A673 (cell line): ENCODE measurements at regions not wholly inside any gene's neighbourhood (a gene's known extent, or its start where the extent isn't known, plus 50 kb on each side); places are given as distances from the start of the nearest gene placed in this dataset.

Source experiments
- BruUV-seq: library from RNA; stranded (reverse); fragments of 400-500 nt; replicated peaks from 2 replicates; lab custom pipeline; 2021; lab: Mats Ljungman, UMichigan
- CTCF ChIA-PET: fragments of 300-600 bp; sonication (Branson Sonifier 250); formaldehyde crosslinking; loops from one replicate; lab custom pipeline; 2022; ENCODE audit warnings: antibody characterized with exemption; lab: Charles Lee
- POLR2A ChIA-PET: fragments of 300-600 bp; sonication (Branson Sonifier 250); formaldehyde crosslinking; loops from one replicate; lab custom pipeline; 2022; ENCODE audit warnings: antibody characterized with exemption; ENCODE audit not compliant: low non-redundant PET; lab: Charles Lee
- DNase-seq: peaks from one replicate; pipeline ENCODE4 v3.0.0-alpha.2; 2015; ENCODE audit warnings: low spot score
- H3K27ac ChIP-seq: fragments of 200-600 bp; sonication (generic); 2 replicates; pipeline ENCODE4 v1.5.1; 2016; ENCODE audit warnings: mixed run types, low read depth, mild to moderate bottlenecking, mixed read lengths, antibody characterized with exemption, low read length; ENCODE audit not compliant: poor library complexity, severe bottlenecking
- H3K27me3 ChIP-seq: fragments of 200-600 bp; sonication (generic); replicated peaks from 2 replicates; pipeline ENCODE4 v1.6.1; 2017; ENCODE audit warnings: mixed run types, low read depth, mild to moderate bottlenecking, mixed read lengths, antibody characterized with exemption, low read length; ENCODE audit not compliant: insufficient read depth, poor library complexity
- H3K36me3 ChIP-seq: fragments of 200-600 bp; sonication (generic); 2 replicates; pipeline ENCODE4 v1.6.1; 2016; ENCODE audit warnings: mixed run types, mild to moderate bottlenecking, mixed read lengths, antibody characterized with exemption, low read length; ENCODE audit not compliant: insufficient read depth, poor library complexity, severe bottlenecking
- H3K4me1 ChIP-seq: fragments of 200-600 bp; sonication (generic); 2 replicates; pipeline ENCODE4 v1.6.1; 2017; ENCODE audit warnings: mixed run types, mild to moderate bottlenecking, mixed read lengths, antibody characterized with exemption, low read length; ENCODE audit not compliant: insufficient read depth, poor library complexity, severe bottlenecking
- H3K4me3 ChIP-seq: fragments of 200-600 bp; sonication (generic); 2 replicates; pipeline ENCODE4 v1.5.1; 2016; ENCODE audit warnings: low read depth, mixed run types, mild to moderate bottlenecking, mixed read lengths, low read length; ENCODE audit not compliant: poor library complexity, severe bottlenecking
- H3K9me3 ChIP-seq: fragments of 200-600 bp; sonication (generic); 2 replicates; pipeline ENCODE4 v1.6.1; 2016; ENCODE audit warnings: mixed run types, low read depth, mild to moderate bottlenecking, mixed read lengths, antibody characterized with exemption, low read length; ENCODE audit not compliant: poor library complexity, severe bottlenecking
- EZH2 ChIP-seq: fragments of 200-600 bp; sonication (generic); IDR thresholded peaks from 2 replicates; pipeline ENCODE4 v1.6.1; 2017; ENCODE audit warnings: borderline replicate concordance, low read depth, mild to moderate bottlenecking, mixed read lengths, antibody characterized with exemption, low read length; ENCODE audit not compliant: poor library complexity, severe bottlenecking
- intact Hi-C: fragments of 100-400 bp; cut with micrococcal nuclease; formaldehyde crosslinking; loops from one replicate; pipeline ENCODE4 v1.10.0; 2022; ENCODE audit not compliant: unreplicated experiment
- TF ChIP-seq, protein P1 (sequence below): fragments of 300-800, 200-600 bp; sonication (generic); conservative IDR thresholded peaks from 2 replicates; pipeline ENCODE4 v1.5.1; 2017; ENCODE audit warnings: low read depth, mild to moderate bottlenecking, antibody characterized with exemption, low read length, moderate library complexity, mixed read lengths

DNA sequence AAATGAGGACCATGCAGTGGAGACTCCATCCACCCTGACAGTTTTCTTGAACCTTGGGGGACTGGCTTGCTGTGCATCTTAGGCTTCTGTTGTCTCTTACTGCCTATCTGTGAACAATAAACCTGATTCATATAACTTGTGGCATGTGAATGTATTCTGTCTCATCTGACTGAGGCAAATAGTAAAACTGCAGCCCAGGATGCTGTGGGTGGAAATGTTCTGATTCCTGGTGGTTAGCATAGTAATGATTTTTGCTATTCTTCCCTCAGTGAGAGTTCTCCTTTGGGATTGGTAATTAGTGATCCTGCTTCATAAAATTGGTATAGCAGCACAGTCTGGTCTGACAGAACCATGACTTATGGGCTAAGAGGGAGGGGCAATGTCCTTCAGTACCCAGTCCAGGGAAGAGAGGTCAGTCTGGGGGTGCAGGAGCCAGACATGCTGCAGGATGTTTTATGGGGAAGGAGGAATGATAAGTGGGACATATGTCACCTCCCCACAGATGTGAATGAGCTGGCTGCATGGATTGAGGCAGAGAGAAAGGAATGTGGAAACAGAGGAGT is 147.1 kb downstream of the OR2B2 start:
- no TSS peak for BruUV-seq
- intact Hi-C loops, result no loop called here
- DNase-seq, result no peak
- H3K4me1 ChIP-seq, result no peaks in the 10 kb centered on the region
- H3K36me3 ChIP-seq, result no peaks in the 10 kb centered on the region
- no peak overlapping the region for H3K27ac ChIP-seq
- H3K9me3 ChIP-seq, result no peaks in the 10 kb centered on the region
- H3K4me3 ChIP-seq, result no peak overlapping the region
- CTCF ChIA-PET, result no interaction called here
- POLR2A ChIA-PET, result no interaction called here
- no peak for TF ChIP-seq EZH2
- TF ChIP-seq, protein P1, sequence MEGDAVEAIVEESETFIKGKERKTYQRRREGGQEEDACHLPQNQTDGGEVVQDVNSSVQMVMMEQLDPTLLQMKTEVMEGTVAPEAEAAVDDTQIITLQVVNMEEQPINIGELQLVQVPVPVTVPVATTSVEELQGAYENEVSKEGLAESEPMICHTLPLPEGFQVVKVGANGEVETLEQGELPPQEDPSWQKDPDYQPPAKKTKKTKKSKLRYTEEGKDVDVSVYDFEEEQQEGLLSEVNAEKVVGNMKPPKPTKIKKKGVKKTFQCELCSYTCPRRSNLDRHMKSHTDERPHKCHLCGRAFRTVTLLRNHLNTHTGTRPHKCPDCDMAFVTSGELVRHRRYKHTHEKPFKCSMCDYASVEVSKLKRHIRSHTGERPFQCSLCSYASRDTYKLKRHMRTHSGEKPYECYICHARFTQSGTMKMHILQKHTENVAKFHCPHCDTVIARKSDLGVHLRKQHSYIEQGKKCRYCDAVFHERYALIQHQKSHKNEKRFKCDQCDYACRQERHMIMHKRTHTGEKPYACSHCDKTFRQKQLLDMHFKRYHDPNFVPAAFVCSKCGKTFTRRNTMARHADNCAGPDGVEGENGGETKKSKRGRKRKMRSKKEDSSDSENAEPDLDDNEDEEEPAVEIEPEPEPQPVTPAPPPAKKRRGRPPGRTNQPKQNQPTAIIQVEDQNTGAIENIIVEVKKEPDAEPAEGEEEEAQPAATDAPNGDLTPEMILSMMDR, result no peak
- H3K27me3 ChIP-seq, result no peaks in the 10 kb centered on the region

DNA sequence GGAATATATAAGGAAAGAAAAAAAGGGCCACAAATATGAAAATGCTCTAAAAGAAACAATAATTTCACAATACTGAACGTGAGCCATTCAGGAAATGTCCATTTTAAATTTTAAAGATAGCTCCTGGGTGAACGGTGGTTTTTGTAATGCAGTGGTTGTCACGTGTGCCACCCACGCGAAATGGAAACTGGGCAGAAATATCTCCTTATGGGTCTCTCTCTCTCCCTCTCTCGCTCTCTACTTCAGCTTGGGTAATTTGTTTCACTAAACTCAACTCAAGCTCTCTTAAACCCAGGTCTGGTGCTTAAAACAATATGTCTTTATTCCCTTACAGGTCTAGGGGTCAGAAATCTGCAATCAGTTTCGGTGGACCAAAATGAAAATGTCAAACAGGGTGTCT is 150.8 kb downstream of the OR2B2 start:
- CTCF ChIA-PET, result interaction anchor here (1.3 kb wide), 1 partner anchor 11 kb away, joined by 6 read pairs; no protein-coding TSS in a partner anchor
- Histone ChIP-seq H3K36me3 (no peaks in the 10 kb centered on the region), H3K9me3 (no peaks in the 10 kb centered on the region), H3K4me3 (no peak overlapping the region), H3K4me1 (no peaks in the 10 kb centered on the region), H3K27me3 (no peaks in the 10 kb centered on the region), H3K27ac (no peak overlapping the region)
- DNase-seq, result no peak
- intact Hi-C loops, result no loop called here
- TF ChIP-seq EZH2, result no peak
- TF ChIP-seq, protein P1, result no peak
- POLR2A ChIA-PET, result no interaction called here
- no TSS peak for BruUV-seq

DNA sequence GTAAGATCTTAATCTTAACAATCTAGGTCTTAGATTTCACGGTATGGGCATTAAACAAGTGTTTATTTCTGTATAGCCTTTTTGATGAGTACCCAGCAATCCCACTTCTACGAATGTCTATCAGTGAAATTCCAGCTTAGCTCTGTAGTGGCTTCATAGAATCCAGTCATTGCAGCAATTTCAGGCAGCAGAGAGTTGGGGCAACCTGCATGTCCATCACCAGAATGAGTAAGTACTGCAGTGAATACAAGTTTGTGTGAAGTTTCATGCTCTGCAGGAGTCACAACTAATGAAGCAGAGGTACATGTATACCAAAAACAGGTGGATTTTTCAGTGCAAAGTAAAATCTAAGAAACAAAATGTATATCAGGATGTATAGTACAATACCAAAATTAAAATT is 151.7 kb downstream of the OR2B2 start:
- Histone ChIP-seq H3K27me3 (no peaks in the 10 kb centered on the region), H3K4me3 (no peak overlapping the region), H3K4me1 (no peaks in the 10 kb centered on the region), H3K27ac (no peak overlapping the region), H3K36me3 (no peaks in the 10 kb centered on the region), H3K9me3 (no peaks in the 10 kb centered on the region)
- no TSS peak for BruUV-seq
- no peak for DNase-seq
- intact Hi-C loops, result no loop called here
- POLR2A ChIA-PET, result no interaction called here
- TF ChIP-seq, protein P1, result no peak
- TF ChIP-seq EZH2, result no peak
- CTCF ChIA-PET, result interaction anchor here (1.3 kb wide), 1 partner anchor 12 kb away, joined by 6 read pairs; no protein-coding TSS in a partner anchor
